Peyer's patch (tissue), 4 donors: ENCODE measurements at regions not wholly inside any gene's neighbourhood (a gene's known extent, or its start where the extent isn't known, plus 50 kb on each side); places are given as distances from the start of the nearest gene placed in this dataset.

Experiments
- POLR2A ChIP-seq, 2 donors: fragments of 450-650 bp; IDR thresholded peaks; one replicate each; pipeline ENCODE4 v1.5.1; 2017; ENCODE audit warnings: antibody characterized with exemption in 2 of 2, mild to moderate bottlenecking in 2 of 2, moderate library complexity in 2 of 2
- TF ChIP-seq, protein P1 (sequence below), 6 experiments: fragments of 450-650 bp in 4 of 6; fragments of 200-600 bp in 2 of 6; sonication (generic) in 1 of 6; IDR thresholded peaks; one replicate each; pipeline ENCODE4 v1.5.1; 2017 to 2019; ENCODE audit warnings: antibody characterized with exemption in 6 of 6, mild to moderate bottlenecking in 3 of 6, moderate library complexity in 1 of 6

DNA sequence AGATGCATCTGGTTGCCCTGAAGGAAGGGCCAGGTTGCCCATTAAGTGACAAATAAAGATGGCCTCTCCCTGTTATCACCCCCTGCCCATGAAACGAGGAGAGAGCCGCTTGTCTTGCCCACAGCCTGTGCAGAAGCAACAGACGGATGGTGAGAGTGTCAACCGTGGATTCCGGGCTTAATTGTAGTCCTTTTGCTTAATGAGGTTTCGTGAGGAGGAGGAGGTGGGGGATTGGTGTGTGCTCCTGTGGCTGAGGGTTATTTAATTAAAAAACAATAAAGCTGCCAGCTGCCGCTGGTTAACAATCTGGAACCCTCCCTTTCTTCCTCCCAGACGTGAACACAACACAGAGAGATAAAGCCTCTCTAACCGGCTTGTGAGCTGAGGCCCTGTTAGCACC lies 188.0 kb upstream of the PARD3B start:
- TF ChIP-seq POLR2A (IDR thresholded peaks at IDR 0.05): no peak
- TF ChIP-seq, protein P1, sequence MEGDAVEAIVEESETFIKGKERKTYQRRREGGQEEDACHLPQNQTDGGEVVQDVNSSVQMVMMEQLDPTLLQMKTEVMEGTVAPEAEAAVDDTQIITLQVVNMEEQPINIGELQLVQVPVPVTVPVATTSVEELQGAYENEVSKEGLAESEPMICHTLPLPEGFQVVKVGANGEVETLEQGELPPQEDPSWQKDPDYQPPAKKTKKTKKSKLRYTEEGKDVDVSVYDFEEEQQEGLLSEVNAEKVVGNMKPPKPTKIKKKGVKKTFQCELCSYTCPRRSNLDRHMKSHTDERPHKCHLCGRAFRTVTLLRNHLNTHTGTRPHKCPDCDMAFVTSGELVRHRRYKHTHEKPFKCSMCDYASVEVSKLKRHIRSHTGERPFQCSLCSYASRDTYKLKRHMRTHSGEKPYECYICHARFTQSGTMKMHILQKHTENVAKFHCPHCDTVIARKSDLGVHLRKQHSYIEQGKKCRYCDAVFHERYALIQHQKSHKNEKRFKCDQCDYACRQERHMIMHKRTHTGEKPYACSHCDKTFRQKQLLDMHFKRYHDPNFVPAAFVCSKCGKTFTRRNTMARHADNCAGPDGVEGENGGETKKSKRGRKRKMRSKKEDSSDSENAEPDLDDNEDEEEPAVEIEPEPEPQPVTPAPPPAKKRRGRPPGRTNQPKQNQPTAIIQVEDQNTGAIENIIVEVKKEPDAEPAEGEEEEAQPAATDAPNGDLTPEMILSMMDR (IDR thresholded peaks at IDR 0.05): no peak
